Stimulated activated memory B cell treated with anti-CD40 and anti-IgM and Interleukin-4, amounts not matched to agents 10 μg/mL and 1 μg/mL and 100 μg/mL, for 72 hours (primary cell): ENCODE measurements at regions not wholly inside any gene's neighbourhood (a gene's known extent, or its start where the extent isn't known, plus 50 kb on each side); places are given as distances from the start of the nearest gene placed in this dataset.

Source experiments
- ATAC-seq: fragments of 150-1000 bp; cut with Tn5 transposase; 2 replicates; pipeline ENCODE4 v1.10.0; 2021
- H3K27ac Mint-ChIP-seq: one replicate; pipeline ENCODE4 v1.8.0; 2022; ENCODE audit warnings: mild to moderate bottlenecking, mixed read lengths
- H3K27me3 Mint-ChIP-seq: one replicate; pipeline ENCODE4 v1.8.0; 2022; ENCODE audit warnings: mixed read lengths
- H3K36me3 Mint-ChIP-seq: one replicate; pipeline ENCODE4 v1.8.0; 2022; ENCODE audit warnings: mixed read lengths
- H3K4me1 Mint-ChIP-seq: one replicate; pipeline ENCODE4 v1.8.0; 2022; ENCODE audit warnings: mixed read lengths
- H3K4me3 Mint-ChIP-seq: one replicate; pipeline ENCODE4 v1.8.0; 2022; ENCODE audit warnings: mild to moderate bottlenecking, moderate library complexity, mixed read lengths
- H3K9me3 Mint-ChIP-seq: one replicate; pipeline ENCODE4 v1.8.0; 2022; ENCODE audit warnings: mixed read lengths

- no peak for ATAC-seq
- no peaks in the 10 kb centered on the region for H3K27me3 Mint-ChIP-seq
- no peak overlapping the region for H3K4me3 Mint-ChIP-seq
- no peaks in the 10 kb centered on the region for H3K9me3 Mint-ChIP-seq
- H3K27ac Mint-ChIP-seq: no peak overlapping the region
- no peaks in the 10 kb centered on the region for H3K4me1 Mint-ChIP-seq
- H3K36me3 Mint-ChIP-seq: no peaks in the 10 kb centered on the region
Observed at GRCh38 chr9:19587678-19588077, 178.9 kb downstream of the ACER2 start.

DNA sequence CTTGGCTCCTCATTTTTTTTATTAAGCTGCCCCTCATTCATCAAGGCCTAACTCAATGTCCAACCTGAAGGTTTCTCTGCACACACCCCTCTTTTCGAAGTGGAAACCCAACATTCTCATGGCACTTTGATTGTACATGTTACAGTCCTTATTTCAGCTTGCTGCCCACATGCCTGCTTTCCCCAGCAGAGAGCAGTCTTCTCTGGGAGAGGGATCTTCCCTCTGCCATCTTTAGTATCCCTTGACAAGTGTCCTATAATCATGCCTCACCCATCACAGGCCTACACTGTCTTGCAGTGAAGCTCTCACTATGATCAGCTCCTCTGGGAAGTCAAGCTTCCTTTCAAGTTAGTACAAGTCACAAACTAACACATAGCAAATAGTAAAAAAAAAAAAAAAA is 175.1 kb downstream of the ACER2 start:
- ATAC-seq: no peak
- no peak overlapping the region for H3K4me3 Mint-ChIP-seq
- no peaks in the 10 kb centered on the region for H3K27me3 Mint-ChIP-seq
- H3K9me3 Mint-ChIP-seq: no peaks in the 10 kb centered on the region
- H3K36me3 Mint-ChIP-seq: no peaks in the 10 kb centered on the region
- H3K4me1 Mint-ChIP-seq: no peaks in the 10 kb centered on the region
- no peak overlapping the region for H3K27ac Mint-ChIP-seq

DNA sequence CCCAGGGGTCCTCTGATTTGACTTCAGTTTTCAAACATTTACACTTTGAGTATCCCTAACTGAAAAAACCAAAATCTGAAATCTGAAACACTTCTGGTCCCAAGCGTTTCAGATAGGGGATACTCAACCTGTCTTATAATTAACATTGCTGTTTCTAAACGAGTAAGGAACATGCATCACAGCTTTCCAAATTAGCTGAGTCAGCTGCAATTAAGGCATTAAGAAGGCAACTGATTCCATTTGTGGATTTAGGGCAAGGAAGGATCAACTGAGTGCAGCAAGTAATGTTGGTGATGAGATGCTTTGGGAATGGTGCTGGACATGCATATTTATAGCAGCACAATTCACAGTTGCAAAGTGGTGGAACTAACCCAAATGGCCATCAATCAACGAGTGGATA is 168.6 kb downstream of the ACER2 start:
- Mint-ChIP-seq H3K9me3 (peaks cover 4% of the 10 kb centered on the region), H3K36me3 (no peaks in the 10 kb centered on the region), H3K4me1 (no peaks in the 10 kb centered on the region), H3K27me3 (no peaks in the 10 kb centered on the region), H3K4me3 (no peak overlapping the region), H3K27ac (no peak overlapping the region)
- no peak for ATAC-seq

DNA sequence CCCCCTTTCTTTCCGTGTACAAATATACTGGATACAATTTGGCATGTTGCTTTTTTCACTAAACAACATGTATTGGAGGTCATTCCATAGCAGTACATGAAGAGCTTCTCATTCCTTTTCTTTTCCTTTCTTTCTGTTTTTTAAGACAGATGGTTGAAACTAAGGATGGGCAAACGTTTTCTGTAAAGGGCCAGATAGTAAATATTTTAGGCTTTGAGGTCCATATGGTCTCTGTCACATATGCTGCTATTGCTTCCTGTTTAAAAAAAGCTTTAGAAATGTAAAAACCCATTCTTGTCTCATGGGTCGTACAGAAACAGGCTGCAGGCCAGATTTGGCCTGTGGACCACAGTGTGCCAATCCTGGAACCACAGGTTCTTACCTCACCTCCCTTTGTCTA is 160.1 kb downstream of the ACER2 start:
- H3K36me3 Mint-ChIP-seq: no peaks in the 10 kb centered on the region
- no peaks in the 10 kb centered on the region for H3K4me1 Mint-ChIP-seq
- no peak overlapping the region for H3K27ac Mint-ChIP-seq
- H3K27me3 Mint-ChIP-seq: no peaks in the 10 kb centered on the region
- peaks cover 5% of the 10 kb centered on the region for H3K9me3 Mint-ChIP-seq
- H3K4me3 Mint-ChIP-seq: no peak overlapping the region
- ATAC-seq: no peak

DNA sequence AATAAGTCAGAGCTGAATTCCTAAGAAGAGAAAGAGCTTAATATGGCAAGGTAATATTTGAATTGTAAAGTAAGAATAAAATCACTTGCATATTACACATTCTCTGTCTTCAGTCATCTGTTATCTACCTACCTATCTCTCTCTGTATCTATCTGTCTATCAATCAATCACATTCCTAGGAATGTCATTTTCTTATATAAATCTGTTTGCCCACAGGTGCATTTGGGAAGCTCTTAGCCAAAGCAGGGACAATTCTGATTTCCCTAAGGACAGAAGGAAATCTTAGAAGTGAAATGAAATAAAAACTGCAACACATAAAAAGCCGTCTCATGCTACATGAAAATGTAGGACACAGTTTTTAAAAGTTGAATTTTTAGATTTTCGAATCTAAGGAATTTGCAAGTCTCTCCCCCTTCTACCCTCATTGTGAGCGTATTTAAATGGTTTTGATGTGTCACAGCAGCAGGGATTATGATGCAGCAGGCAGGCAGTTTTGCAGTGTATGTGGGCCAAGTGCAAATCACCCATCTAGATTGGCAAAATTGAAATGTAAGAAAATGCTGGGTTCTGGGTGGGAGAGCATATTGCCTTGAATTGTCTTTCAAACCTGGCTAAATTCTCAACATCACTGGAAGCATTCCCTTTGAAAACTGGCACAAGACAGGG is 155.7 kb downstream of the ACER2 start:
- Mint-ChIP-seq H3K27ac (no peak overlapping the region), H3K4me3 (no peak overlapping the region), H3K9me3 (peaks cover 3% of the 10 kb centered on the region), H3K4me1 (no peaks in the 10 kb centered on the region), H3K27me3 (no peaks in the 10 kb centered on the region), H3K36me3 (no peaks in the 10 kb centered on the region)
- no peak for ATAC-seq

GRCh38 chr9:19555214-19555613 is 146.4 kb downstream of the ACER2 start:
- Mint-ChIP-seq H3K27me3 (no peaks in the 10 kb centered on the region), H3K9me3 (peaks cover 9% of the 10 kb centered on the region), H3K4me3 (no peak overlapping the region), H3K4me1 (peaks cover 8% of the 10 kb centered on the region), H3K27ac (no peak overlapping the region), H3K36me3 (peaks cover 15% of the 10 kb centered on the region)
- no peak for ATAC-seq

DNA sequence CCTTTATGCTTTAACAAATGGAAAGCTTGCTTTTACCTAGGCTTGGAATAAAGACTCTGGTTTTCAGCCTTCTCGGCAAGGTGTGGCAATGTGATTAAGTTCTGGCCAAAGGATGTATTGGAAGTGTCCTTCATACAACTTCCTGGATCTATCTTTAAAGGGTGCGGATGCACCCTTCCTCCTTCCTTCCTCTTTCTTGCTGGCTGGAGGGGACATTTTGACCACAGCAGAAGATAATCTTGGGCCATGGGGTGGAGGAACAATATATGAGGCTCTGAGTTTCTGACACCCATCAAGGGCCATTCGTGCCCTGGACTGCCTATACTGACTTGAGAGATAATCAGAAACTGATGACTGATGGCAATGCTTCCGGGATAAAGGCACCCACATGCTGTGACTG is 145.7 kb downstream of the ACER2 start:
- Mint-ChIP-seq H3K27ac (no peak overlapping the region), H3K36me3 (peaks cover 15% of the 10 kb centered on the region), H3K4me1 (peaks cover 8% of the 10 kb centered on the region), H3K27me3 (no peaks in the 10 kb centered on the region), H3K9me3 (peaks cover 9% of the 10 kb centered on the region), H3K4me3 (no peak overlapping the region)
- ATAC-seq: no peak

DNA sequence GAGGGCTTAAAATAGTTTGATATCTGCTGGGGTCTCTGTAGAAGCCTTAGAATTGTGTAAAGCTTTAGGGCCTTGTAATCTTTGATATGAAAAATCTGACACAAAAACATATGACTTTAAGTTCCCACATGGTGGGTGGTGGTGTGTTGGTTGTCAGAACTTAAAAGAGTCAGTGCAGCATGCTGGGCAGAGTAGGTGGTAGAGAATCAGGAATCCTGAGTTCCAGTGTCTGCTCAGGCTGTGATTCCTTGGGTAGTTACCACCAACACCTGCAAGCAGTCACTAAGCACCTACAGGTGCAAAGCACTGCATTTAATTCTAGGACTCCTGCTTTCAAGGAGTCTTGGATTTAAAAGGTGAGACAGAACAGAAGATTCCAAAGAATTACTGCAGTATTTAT is 144.6 kb downstream of the ACER2 start:
- no peak overlapping the region for H3K27ac Mint-ChIP-seq
- H3K9me3 Mint-ChIP-seq: peaks cover 9% of the 10 kb centered on the region
- peaks cover 15% of the 10 kb centered on the region for H3K36me3 Mint-ChIP-seq
- peaks cover 8% of the 10 kb centered on the region for H3K4me1 Mint-ChIP-seq
- no peaks in the 10 kb centered on the region for H3K27me3 Mint-ChIP-seq
- H3K4me3 Mint-ChIP-seq: no peak overlapping the region
- ATAC-seq: no peak

GRCh38 chr9:19552282-19553105 is 143.7 kb downstream of the ACER2 start:
- H3K36me3 Mint-ChIP-seq: peaks cover 15% of the 10 kb centered on the region
- peaks cover 6% of the 10 kb centered on the region for H3K9me3 Mint-ChIP-seq
- no peaks in the 10 kb centered on the region for H3K27me3 Mint-ChIP-seq
- peaks cover 8% of the 10 kb centered on the region for H3K4me1 Mint-ChIP-seq
- no peak overlapping the region for H3K4me3 Mint-ChIP-seq
- H3K27ac Mint-ChIP-seq: no peak overlapping the region
- no peak for ATAC-seq

- Mint-ChIP-seq H3K27me3 (no peaks in the 10 kb centered on the region), H3K9me3 (no peaks in the 10 kb centered on the region), H3K27ac (no peak overlapping the region), H3K36me3 (peaks cover 6% of the 10 kb centered on the region), H3K4me3 (no peak overlapping the region), H3K4me1 (peaks cover 8% of the 10 kb centered on the region)
- ATAC-seq: no peak
Observed at GRCh38 chr9:19551124-19551929, 142.5 kb downstream of the ACER2 start.

DNA sequence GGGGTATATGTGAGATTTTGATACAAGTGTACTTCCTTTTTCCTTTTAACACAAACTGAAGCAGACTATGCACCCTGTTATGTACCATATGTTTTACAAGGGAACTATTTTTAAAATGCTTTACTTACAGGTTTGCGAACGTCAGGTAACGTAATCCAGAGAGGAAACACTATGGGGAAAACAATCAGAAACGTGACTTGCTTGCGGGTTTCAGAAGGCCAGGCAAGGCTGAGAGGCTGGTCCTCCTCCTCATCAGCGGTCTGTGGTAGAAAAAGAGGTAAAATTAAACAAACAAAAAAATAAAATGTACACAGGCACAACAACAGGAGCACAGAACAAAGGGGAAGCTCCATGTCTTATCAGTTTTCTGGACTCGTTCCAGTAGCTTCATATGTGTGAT is 141.2 kb downstream of the ACER2 start:
- Mint-ChIP-seq H3K9me3 (peaks cover 2% of the 10 kb centered on the region), H3K4me1 (peaks cover 8% of the 10 kb centered on the region), H3K27me3 (no peaks in the 10 kb centered on the region), H3K27ac (no peak overlapping the region), H3K36me3 (peaks cover 9% of the 10 kb centered on the region), H3K4me3 (no peak overlapping the region)
- ATAC-seq: no peak

GRCh38 chr9:19533373-19533772 is 124.6 kb downstream of the ACER2 start:
- no peaks in the 10 kb centered on the region for H3K4me1 Mint-ChIP-seq
- H3K4me3 Mint-ChIP-seq: no peak overlapping the region
- H3K36me3 Mint-ChIP-seq: no peaks in the 10 kb centered on the region
- no peak overlapping the region for H3K27ac Mint-ChIP-seq
- no peaks in the 10 kb centered on the region for H3K9me3 Mint-ChIP-seq
- ATAC-seq: no peak
- H3K27me3 Mint-ChIP-seq: no peaks in the 10 kb centered on the region

- Mint-ChIP-seq H3K4me1 (no peaks in the 10 kb centered on the region), H3K36me3 (no peaks in the 10 kb centered on the region), H3K27ac (no peak overlapping the region), H3K4me3 (no peak overlapping the region), H3K27me3 (no peaks in the 10 kb centered on the region), H3K9me3 (no peaks in the 10 kb centered on the region)
- ATAC-seq: no peak
Observed at GRCh38 chr9:19527663-19528062, 118.9 kb downstream of the ACER2 start.

- ATAC-seq: no peak
- Mint-ChIP-seq H3K36me3 (no peaks in the 10 kb centered on the region), H3K27ac (no peak overlapping the region), H3K4me1 (no peaks in the 10 kb centered on the region), H3K4me3 (no peak overlapping the region), H3K9me3 (no peaks in the 10 kb centered on the region), H3K27me3 (no peaks in the 10 kb centered on the region)
Observed at GRCh38 chr9:19522558-19522957, 113.7 kb downstream of the ACER2 start.

DNA sequence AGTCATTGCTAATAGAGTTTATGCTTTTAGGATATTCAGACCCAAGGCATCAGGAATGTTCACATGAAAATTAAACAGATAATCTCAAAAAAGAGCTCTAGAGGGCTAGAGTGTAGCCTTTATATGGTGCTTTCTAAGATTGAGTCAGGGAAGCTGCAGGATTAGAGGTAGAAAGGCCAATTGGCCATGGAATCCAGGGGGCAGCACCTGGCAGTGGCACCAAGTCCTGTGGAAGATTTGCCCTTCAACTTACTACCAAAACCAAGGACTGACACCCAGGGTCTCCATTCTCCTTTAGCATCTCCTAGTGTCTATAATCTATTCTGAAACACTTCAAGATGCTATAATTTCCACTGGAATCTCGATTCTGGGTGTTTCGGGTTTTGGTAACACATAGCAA is 112.4 kb downstream of the ACER2 start:
- Mint-ChIP-seq H3K4me1 (no peaks in the 10 kb centered on the region), H3K4me3 (no peak overlapping the region), H3K36me3 (no peaks in the 10 kb centered on the region), H3K27ac (no peak overlapping the region), H3K9me3 (no peaks in the 10 kb centered on the region), H3K27me3 (no peaks in the 10 kb centered on the region)
- no peak for ATAC-seq
